Fibroblast of the aortic adventitia (primary cell): ENCODE measurements at regions not wholly inside any gene's neighbourhood (a gene's known extent, or its start where the extent isn't known, plus 50 kb on each side); places are given as distances from the start of the nearest gene placed in this dataset.

Source experiments
- DNase-seq: peaks from one replicate; pipeline ENCODE4 v3.0.0-alpha.2; 2010; ENCODE audit warnings: low read depth
- H3K4me3 ChIP-seq: 2 replicates; pipeline ENCODE4 v1.5.1; 2011; ENCODE audit warnings: low read depth, mild to moderate bottlenecking, control low read depth, low read length, moderate library complexity
- TF ChIP-seq, protein P1 (sequence below): IDR thresholded peaks from 2 replicates; pipeline ENCODE4 v1.5.1; 2011; ENCODE audit warnings: mild to moderate bottlenecking, low read length, control low read depth, inconsistent platforms; ENCODE audit not compliant: insufficient read depth

DNA sequence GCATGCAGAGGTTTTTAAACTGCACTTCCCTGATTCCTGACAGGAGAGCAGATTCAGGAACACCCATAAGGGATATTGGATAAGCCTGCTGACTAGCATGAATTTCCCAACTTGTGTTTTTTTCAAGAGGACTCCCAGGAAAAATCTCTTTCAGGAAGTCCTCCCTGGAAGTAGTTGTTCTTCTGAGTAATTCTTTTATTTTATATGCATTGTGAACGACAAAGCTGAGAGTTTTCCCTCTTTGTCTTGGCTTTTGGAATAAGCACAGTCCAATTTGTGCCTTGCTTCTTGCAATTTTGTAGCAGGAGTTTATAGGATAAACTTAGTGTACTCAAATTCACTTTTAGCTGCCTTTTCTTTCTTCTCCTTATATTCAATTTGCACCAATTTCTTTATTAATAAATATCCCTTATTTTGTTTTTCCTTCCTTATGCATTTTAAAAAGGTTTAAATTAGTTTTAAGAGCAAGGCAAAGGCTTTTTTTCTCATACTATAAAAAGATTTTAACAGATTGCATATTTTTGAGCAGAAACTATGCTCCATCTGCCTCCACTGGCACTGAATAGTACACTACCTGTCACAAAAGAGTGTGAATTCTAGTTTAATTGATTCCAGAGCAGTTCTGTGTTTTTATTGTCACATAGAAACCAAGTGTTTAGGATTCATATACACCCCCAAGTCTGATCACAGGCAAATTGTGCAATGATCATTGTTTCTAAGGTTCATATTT is 543.3 kb upstream of the SPRY2 start:
- no peak for DNase-seq
- TF ChIP-seq, protein P1, sequence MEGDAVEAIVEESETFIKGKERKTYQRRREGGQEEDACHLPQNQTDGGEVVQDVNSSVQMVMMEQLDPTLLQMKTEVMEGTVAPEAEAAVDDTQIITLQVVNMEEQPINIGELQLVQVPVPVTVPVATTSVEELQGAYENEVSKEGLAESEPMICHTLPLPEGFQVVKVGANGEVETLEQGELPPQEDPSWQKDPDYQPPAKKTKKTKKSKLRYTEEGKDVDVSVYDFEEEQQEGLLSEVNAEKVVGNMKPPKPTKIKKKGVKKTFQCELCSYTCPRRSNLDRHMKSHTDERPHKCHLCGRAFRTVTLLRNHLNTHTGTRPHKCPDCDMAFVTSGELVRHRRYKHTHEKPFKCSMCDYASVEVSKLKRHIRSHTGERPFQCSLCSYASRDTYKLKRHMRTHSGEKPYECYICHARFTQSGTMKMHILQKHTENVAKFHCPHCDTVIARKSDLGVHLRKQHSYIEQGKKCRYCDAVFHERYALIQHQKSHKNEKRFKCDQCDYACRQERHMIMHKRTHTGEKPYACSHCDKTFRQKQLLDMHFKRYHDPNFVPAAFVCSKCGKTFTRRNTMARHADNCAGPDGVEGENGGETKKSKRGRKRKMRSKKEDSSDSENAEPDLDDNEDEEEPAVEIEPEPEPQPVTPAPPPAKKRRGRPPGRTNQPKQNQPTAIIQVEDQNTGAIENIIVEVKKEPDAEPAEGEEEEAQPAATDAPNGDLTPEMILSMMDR, result no peak
- no peak overlapping the region for H3K4me3 ChIP-seq

DNA sequence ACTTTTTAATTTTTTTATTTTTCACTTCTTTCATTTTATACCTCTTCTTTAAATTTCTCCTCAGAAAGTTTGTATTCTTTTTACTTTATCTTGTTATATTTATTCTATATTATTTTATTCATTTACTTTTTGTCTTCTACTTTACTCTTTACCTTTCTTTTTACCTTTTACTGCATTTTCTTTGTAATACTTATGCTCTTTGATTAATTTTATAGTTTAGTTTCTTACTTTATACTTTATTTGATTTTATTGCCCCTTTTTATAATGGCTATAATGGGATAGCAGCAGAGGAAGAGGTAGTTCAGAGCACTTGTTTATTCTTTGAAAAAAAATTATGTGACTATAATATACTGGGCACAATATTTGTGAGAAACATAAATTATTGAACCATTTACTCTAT is 542.6 kb upstream of the SPRY2 start:
- TF ChIP-seq, protein P1, result no peak
- H3K4me3 ChIP-seq, result no peak overlapping the region
- DNase-seq, result no peak

GRCh38 chr13:80881942-80882445 is 541.1 kb upstream of the SPRY2 start:
- no peak overlapping the region for H3K4me3 ChIP-seq
- TF ChIP-seq, protein P1, result no peak
- DNase-seq, result peak; percentile 41

DNA sequence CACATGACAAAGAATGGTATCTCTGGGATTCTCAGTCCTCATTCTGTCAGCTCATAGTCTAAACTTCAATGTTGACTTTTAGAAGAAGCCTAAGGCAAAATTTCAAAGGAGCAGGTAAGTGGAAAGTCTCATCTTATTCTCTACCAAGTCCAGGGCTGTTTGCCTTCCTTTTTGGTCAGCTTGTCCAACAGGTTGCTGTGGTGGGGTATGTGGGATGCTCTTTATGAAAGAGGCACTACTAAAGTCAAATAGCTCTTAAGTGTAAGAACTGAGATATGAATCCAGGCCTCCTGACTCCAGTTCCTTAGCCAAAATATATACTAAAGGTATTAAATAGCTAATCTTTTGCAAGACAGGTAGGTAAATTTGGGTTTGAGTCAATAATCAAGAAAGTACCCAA is 540.6 kb upstream of the SPRY2 start:
- TF ChIP-seq, protein P1, result no peak
- DNase-seq, result no peak
- no peak overlapping the region for H3K4me3 ChIP-seq

DNA sequence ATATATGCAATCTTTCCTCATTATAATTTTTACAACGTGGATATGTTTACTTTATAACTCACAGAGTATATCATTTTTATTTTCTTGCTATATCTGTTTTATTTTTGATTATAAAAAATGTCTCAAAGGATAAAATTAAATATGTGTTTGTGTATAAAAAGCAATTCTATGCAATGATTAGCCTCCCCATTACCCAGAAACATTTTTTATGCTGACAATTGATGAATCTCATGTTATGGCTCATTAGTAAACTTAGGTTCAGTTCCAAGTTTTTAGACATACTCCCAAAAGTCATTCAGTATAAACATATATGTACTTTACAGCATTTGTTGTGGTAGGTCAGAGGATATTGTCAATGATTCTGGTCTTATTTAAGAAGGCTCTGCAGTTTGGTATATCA is 540.1 kb upstream of the SPRY2 start:
- TF ChIP-seq, protein P1, result no peak
- DNase-seq, result no peak

DNA sequence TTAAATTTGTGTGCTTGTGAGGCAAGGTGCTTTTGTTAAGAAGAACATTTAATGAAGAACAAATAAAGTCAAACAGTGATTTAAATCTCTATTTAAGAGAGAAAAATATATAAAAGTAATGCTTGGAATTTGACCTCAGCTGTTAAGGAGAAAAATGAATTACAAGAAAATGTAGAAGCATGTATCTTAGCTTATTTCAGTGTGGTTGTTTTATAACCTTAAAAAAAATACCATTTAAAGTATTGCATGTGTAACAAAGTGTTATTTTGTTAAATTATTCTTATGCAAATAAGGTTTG is 537.0 kb upstream of the SPRY2 start:
- H3K4me3 ChIP-seq, result no peak overlapping the region
- no peak for DNase-seq
- TF ChIP-seq, protein P1, result no peak

More for the DNA sequence above, 540.1 kb upstream of the SPRY2 start:
- H3K4me3 ChIP-seq, result no peak overlapping the region

DNA sequence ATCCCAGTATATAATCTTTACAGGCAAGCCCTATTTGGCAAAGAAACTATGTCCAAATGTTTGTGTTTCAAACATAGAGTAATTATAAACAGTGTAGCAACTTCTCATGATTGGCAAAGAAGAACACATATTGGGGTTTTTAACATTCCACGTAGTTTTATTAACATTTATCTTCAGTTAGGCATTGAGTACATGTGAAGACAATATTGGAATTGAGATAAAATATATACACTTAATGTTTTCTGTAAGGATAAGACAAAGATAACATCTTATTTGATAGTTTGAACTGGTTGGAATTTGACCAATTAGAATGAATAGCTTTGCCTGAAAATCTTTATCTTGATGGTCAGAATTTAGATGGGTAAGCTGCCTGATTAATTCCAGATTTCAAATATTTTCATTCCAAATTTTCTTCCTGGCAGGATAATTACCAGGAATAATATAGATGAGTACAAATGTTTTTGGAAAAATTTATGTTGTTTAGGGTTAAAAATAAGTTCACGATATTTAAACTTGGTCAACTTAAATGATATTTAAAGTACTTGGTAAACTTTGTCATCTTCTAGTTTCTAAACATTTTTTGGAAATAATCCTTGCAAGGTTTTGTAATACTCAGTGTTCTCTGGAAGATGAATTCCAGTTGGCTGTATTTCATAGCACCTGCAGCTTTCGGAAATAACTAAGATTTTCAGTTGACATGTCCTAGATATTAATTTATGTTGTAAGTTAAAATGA is 536.5 kb upstream of the SPRY2 start:
- H3K4me3 ChIP-seq, result no peak overlapping the region
- peak; percentile 15 for DNase-seq
- TF ChIP-seq, protein P1, result no peak
